ENCODE measurements at regions not wholly inside any gene's neighbourhood (a gene's known extent, or its start where the extent isn't known, plus 50 kb on each side); places are given as distances from the start of the nearest gene placed in this dataset.
A peak's percentile ranks its signal among the peaks of the same experiment; 100 is the strongest.

DNA sequence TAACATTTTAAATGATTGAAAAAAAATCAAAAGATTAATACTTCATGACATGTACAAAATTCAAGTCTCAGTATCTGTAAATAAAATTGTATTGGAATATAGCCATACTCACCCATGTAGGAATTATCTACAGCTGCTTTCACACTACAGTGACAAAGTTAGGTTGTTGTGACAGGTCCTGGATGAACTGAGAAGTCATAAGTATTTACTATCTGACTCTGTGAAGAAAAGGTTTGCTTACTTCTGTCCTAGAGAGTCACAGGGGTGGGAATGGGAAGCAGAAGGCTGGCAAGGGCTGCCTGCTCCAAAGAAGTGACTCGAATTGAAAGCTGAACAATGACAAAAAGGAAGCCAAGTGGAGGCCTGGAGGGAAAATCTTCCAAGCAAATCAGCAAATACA, 155.2 kb downstream of the SLC30A10 start:
- no peak for DNase-seq (ENCODE audit: low spot score)

DNA sequence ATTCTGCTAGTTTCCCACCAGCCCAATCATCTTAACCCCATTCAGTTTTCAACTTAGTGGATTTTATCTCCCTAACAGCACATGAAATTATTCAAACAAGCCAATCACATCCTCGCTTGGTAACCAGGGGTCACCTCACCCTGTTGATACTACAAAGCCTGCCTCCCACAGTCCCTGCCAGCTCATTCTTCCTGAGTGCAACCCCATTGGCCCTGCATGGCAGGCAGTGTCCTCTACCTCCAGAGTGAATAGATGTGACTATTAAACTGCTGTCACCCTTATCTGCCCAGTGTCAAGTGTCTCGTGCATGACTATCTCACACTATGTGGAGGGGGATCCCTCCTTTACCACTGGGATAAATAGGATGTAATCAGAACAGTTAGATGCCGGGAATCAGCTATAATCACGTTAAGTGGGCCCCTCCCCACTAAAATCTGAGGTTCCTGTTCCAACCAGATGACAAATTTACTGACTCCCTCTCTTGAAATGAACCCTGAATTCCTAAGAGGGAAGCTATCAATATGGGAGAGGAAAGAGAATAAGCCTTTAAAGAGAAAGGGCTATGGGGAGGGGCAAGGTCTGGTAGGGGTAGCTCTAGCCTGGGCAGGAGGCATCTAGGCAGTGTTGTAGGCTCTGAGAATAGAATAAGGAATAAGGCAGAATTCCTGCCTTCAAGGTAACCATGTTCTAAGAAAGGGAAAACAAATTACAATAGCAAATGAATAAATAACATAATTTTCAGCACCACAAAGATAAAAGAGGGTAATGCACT, 155.9 kb downstream of the SLC30A10 start:
- peak; percentile 34 for DNase-seq (ENCODE audit: low spot score)

- peak; percentile 100 for DNase-seq (ENCODE audit: low spot score)
These were observed 157.3 kb downstream of the SLC30A10 start for GRCh38 chr1:219771080-219771479.

GRCh38 chr1:219763321-219763720, 150.4 kb upstream of the ZC3H11B start:
- no peak for DNase-seq (ENCODE audit: low spot score)

- no peak for DNase-seq (ENCODE audit: low spot score)
These were observed 148.4 kb upstream of the ZC3H11B start for GRCh38 chr1:219761208-219761860.

DNA sequence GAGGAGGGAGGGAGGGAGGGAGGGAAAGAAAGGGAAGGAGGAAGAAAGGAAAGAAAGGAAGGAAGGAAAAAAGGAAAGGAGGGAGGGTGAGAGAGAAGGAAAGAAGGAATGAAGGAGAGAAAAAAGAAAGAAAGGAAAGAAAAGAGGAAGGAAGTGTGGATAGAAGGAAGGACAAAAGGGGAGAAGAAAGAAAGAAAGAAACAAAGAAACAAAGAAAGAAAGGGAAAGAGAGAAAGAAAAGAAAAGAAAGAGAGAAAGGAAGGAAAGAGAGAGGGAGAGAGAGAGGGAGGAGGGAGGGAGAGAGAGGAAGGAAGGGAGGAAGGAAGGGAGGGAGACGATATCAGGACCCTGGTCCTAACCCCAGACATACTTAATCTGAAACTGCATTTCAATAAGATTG, 146.2 kb upstream of the ZC3H11B start:
- no peak for DNase-seq (ENCODE audit: low spot score)

DNA sequence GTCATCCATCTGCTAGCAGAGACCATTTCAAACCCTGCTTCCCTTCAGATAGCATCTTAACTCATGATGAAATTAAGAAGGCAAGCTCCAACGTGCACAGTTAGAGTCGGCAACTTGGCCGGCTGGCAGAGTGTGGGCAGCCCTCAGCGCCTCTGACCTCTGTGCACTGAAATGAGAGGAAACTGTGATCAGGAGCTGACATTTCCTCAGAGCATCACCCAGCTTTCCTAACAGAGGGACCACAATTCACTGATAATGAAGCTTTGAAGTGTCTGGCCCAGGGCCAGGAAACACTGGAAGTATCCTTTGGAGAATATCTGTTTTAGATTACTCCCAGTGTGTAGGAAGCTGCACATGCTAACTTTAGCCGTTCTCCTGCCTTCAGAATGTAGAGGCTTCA, 145.0 kb upstream of the ZC3H11B start:
- DNase-seq (ENCODE audit: low spot score): no peak

DNA sequence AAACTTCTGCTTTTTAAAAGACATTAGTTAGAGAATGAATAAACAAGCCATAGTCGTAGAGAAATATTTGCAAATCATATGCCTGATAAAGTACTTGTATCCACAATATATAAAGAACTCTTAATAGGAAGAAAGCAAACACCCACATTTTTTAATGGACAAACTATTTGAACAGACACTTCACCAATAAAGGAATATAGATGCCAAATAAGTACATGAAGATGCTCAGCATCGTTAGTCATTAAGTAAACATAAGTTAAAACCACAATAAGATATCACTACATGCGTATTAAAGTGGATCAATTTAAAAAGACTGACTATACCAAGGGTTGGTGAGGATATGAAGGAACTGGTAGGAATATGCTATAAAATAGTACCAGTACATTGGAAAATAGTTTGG, 142.3 kb upstream of the ZC3H11B start:
- no peak for DNase-seq (ENCODE audit: low spot score)

DNA sequence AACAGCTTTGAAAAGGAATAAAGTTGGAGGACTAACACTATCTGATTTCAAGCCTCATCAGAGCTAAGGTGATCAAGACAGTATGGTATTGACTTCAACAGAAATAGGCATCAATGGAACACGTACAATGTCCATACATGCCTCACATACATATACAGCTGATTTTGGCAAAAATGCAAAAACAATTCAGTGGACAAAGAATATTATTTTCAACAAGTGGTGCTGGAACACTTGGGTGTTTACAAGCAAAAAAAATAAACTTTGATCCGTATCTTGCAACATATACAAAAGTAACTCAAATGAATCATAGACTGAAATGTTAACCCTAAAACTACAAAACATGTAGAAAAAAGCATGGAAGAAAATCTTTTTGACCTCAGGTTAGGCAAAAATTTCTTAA, 141.9 kb upstream of the ZC3H11B start:
- DNase-seq (ENCODE audit: low spot score): no peak

GRCh38 chr1:219753914-219754313, 141.0 kb upstream of the ZC3H11B start:
- no peak for DNase-seq (ENCODE audit: low spot score)

- no peak for DNase-seq (ENCODE audit: low spot score)
These were observed 139.7 kb upstream of the ZC3H11B start for GRCh38 chr1:219752645-219753044.

GRCh38 chr1:219751870-219752507, 139.1 kb upstream of the ZC3H11B start:
- DNase-seq (ENCODE audit: low spot score): no peak

DNA sequence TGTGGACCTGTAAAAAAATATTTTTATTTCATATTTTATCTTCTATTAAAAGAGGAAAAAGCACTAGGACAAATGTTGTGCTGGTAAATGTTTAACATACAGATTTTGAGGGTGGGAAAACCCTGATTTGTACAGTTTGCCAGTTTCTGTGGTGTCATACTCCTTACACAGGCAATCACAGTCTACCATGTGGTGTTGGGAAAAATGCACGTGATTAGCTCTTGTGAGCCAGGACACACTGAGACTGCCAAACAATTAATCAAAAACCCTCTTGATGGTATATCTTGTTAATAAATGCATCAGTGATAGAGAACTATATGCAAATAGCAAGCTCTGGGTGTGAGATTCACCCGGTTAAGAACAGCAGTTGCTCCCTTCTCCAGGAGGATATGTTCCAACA, 136.5 kb upstream of the ZC3H11B start:
- no peak for DNase-seq (ENCODE audit: low spot score)

GRCh38 chr1:219746141-219746540, 133.2 kb upstream of the ZC3H11B start:
- DNase-seq (ENCODE audit: low spot score): no peak

- no peak for DNase-seq (ENCODE audit: low spot score)
These were observed 132.0 kb upstream of the ZC3H11B start for GRCh38 chr1:219744652-219745469.

DNA sequence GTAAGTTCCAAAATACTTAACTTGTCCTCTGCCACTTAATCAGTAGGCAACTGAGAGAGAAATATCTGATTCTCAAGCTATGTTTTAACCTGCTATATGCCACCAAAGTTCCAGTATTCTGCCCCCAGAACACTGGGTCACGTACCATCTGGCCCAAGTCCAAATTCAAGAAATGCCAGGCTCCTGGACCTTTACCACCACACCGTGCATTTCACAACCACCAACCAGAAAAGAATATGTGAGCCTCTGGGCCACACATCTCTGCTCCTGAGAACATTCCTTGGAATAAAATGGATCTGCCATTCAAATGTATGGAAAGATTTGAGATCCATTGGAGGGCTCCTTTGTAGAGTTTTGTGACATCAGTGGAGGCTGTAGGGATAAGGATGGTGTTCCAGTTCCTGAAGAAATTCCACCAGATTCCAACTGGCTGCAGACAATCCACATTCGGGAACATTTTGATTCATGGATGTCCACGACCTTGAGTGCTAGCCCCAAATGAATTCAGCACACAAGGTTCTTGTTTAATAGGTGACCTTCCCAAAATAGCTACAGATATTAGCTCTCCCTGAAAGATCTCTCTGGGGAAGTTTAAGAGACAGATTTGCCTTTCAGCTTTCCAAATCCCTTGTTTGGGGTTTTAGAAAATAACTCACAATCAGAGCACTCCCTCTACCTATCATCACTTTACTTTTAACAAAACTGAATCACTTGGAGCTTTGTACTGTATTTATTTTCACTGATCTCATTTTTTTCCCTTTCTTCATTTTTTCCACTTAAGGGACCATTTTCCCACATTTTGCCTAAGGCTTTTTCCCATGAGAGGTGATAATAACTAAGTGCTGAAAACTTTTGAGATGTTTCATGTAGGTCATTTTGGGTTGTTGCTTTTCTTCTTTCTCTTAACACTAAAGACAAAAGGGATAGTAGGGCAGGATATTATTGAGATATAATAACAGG, 128.4 kb upstream of the ZC3H11B start:
- DNase-seq (ENCODE audit: low spot score): no peak

DNA sequence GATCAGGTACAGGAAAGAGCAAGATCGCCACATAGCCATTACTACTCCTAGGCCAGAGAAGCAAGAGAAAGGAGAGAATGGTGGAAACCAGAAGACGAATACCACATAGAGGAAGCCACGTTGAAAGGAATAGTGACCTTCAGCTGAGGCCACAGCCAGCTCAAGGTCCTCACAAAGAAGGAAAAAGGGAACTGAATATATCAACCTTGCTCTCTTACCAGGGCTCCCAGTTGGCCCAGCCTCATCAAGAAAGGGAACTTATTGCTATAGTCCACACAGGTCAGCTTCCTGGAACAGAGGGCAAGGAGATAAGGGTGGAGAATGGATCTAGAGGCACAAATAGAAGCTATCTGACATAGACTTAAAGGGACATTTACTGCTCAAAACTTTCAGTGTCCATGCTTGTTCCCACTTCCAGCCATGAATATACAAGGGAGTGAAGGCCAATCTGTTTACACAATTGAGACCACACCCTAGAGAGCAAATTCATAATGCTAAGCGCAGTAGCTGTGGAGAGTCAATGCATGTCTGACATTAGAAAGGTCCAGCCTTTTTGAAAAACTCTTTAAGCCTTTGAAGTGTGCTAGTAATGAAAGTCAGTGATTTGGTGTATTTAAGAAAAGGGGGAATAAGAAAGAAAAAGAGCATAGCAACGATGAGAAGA, 120.7 kb upstream of the ZC3H11B start:
- no peak for DNase-seq (ENCODE audit: low spot score)

- DNase-seq (ENCODE audit: low spot score): no peak
These were observed 120.0 kb upstream of the ZC3H11B start for GRCh38 chr1:219732814-219733491.

- no peak for DNase-seq (ENCODE audit: low spot score)
These were observed 118.9 kb upstream of the ZC3H11B start for GRCh38 chr1:219731771-219732170.
